H9 (cell line): ENCODE measurements at regions not wholly inside any gene's neighbourhood (a gene's known extent, or its start where the extent isn't known, plus 50 kb on each side); places are given as distances from the start of the nearest gene placed in this dataset.
A peak's percentile ranks its signal among the peaks of the same experiment; 100 is the strongest.

Experiments used
- DNase-seq: peaks from one replicate; pipeline ENCODE4 v3.0.0-alpha.2; 2017
- H2AFZ ChIP-seq: one replicate; pipeline ENCODE4 v1.6.1; 2013; ENCODE audit warnings: mild to moderate bottlenecking, low read length, control low read depth, moderate library complexity
- H2AK5ac ChIP-seq: 2 replicates; pipeline ENCODE4 v1.6.1; 2013; ENCODE audit warnings: low read length, control low read depth, mixed read lengths; ENCODE audit not compliant: insufficient read length
- H2BK120ac ChIP-seq: one replicate; pipeline ENCODE4 v1.6.1; 2013; ENCODE audit warnings: low read depth, mild to moderate bottlenecking, low read length, control low read depth, inconsistent platforms; ENCODE audit not compliant: poor library complexity, severe bottlenecking
- H2BK12ac ChIP-seq: 2 replicates; pipeline ENCODE4 v1.6.1; 2013; ENCODE audit warnings: low read length, control low read depth, mixed read lengths, low read depth; ENCODE audit not compliant: insufficient read length
- H2BK15ac ChIP-seq: 2 replicates; pipeline ENCODE4 v1.6.1; 2013; ENCODE audit warnings: low read depth, low read length, control low read depth
- H2BK20ac ChIP-seq: one replicate; pipeline ENCODE4 v1.6.1; 2013; ENCODE audit warnings: low read depth, mild to moderate bottlenecking, low read length, control low read depth, inconsistent platforms; ENCODE audit not compliant: poor library complexity, severe bottlenecking
- H2BK5ac ChIP-seq: 2 replicates; pipeline ENCODE4 v1.6.1; 2013; ENCODE audit warnings: low read length, control low read depth, mixed read lengths; ENCODE audit not compliant: insufficient read length
- H3K14ac ChIP-seq: 2 replicates; pipeline ENCODE4 v1.6.1; 2013; ENCODE audit warnings: low read length, control low read depth; ENCODE audit not compliant: insufficient read depth
- H3K18ac ChIP-seq: 2 replicates; pipeline ENCODE4 v1.6.1; 2013; ENCODE audit warnings: low read depth, mild to moderate bottlenecking, mixed read lengths, low read length, control low read depth; ENCODE audit not compliant: insufficient read length
- H3K23ac ChIP-seq: 2 replicates; pipeline ENCODE4 v1.6.1; 2013; ENCODE audit warnings: low read length, control low read depth, mixed read lengths, low read depth; ENCODE audit not compliant: insufficient read length
- H3K23me2 ChIP-seq: 2 replicates; pipeline ENCODE4 v1.6.1; 2013; ENCODE audit warnings: low read depth, mild to moderate bottlenecking, mixed read lengths, low read length, control low read depth; ENCODE audit not compliant: insufficient read length, poor library complexity, severe bottlenecking
- H3K27ac ChIP-seq: 2 replicates; pipeline ENCODE4 v1.5.1; 2013; ENCODE audit warnings: low read length, control low read depth, mixed read lengths, low read depth; ENCODE audit not compliant: insufficient read length
- H3K27me3 ChIP-seq: 2 replicates; pipeline ENCODE4 v1.6.1; 2013; ENCODE audit warnings: low read length, control low read depth, inconsistent platforms; ENCODE audit not compliant: insufficient read depth
- H3K4ac ChIP-seq: 2 replicates; pipeline ENCODE4 v1.6.1; 2013; ENCODE audit warnings: low read depth, mild to moderate bottlenecking, control low read depth, inconsistent platforms, low read length, moderate library complexity
- H3K4me1 ChIP-seq: 2 replicates; pipeline ENCODE4 v1.6.1; 2013; ENCODE audit warnings: low read length, control low read depth, inconsistent platforms; ENCODE audit not compliant: insufficient read depth
- H3K4me2 ChIP-seq: 2 replicates; pipeline ENCODE4 v1.6.1; 2013; ENCODE audit warnings: low read length, control low read depth, mixed read lengths; ENCODE audit not compliant: insufficient read length, insufficient read depth
- H3K56ac ChIP-seq: 2 replicates; pipeline ENCODE4 v1.6.1; 2013; ENCODE audit warnings: low read depth, mild to moderate bottlenecking, mixed read lengths, low read length, control low read depth; ENCODE audit not compliant: insufficient read length
- H3K79me1 ChIP-seq: 2 replicates; pipeline ENCODE4 v1.6.1; 2013; ENCODE audit warnings: low read depth, mild to moderate bottlenecking, moderate library complexity, low read length, control low read depth, inconsistent platforms; ENCODE audit not compliant: insufficient read depth, poor library complexity, severe bottlenecking
- H3K79me2 ChIP-seq: 2 replicates; pipeline ENCODE4 v1.6.1; 2013; ENCODE audit warnings: low read length, control low read depth, inconsistent platforms; ENCODE audit not compliant: insufficient read depth
- H3K9ac ChIP-seq: 2 replicates; pipeline ENCODE4 v1.6.1; 2013; ENCODE audit warnings: low read length, control low read depth, mixed read lengths; ENCODE audit not compliant: insufficient read length; ENCODE audit errors: extremely low read depth
- H3K9me3 ChIP-seq: one replicate; pipeline ENCODE4 v1.6.1; 2013; ENCODE audit warnings: low read depth, low read length, inconsistent platforms; ENCODE audit not compliant: control insufficient read depth
- H3T11ph ChIP-seq: one replicate; pipeline ENCODE4 v1.6.1; 2013; ENCODE audit warnings: mild to moderate bottlenecking, low read length, control low read depth, inconsistent platforms
- H4K20me1 ChIP-seq: one replicate; pipeline ENCODE4 v1.6.1; 2013; ENCODE audit not compliant: control insufficient read depth, insufficient read length, insufficient read depth
- H4K5ac ChIP-seq: 2 replicates; pipeline ENCODE4 v1.6.1; 2013; ENCODE audit warnings: low read depth, mild to moderate bottlenecking, mixed read lengths, low read length, control low read depth; ENCODE audit not compliant: insufficient read length
- H4K8ac ChIP-seq: replicated peaks from 2 replicates; pipeline ENCODE4 v1.6.1; 2013; ENCODE audit warnings: low read length, control low read depth, mixed read lengths, low read depth; ENCODE audit not compliant: insufficient read length
- H4K91ac ChIP-seq: 2 replicates; pipeline ENCODE4 v1.6.1; 2013; ENCODE audit warnings: low read depth, mild to moderate bottlenecking, moderate library complexity, mixed read lengths, low read length, control low read depth; ENCODE audit not compliant: insufficient read length
- H3K27ac Mint-ChIP-seq, 3 experiments: 2 replicates in 2 of 3; 3 replicates in 1 of 3; pipeline ENCODE4 v1.8.0; 2020 to 2021; ENCODE audit warnings: mixed read lengths in 3 of 3, mild to moderate bottlenecking in 1 of 3, moderate library complexity in 1 of 3
- H3K27me3 Mint-ChIP-seq: 2 replicates; pipeline ENCODE4 v1.8.0; 2021; ENCODE audit warnings: low read depth, mild to moderate bottlenecking, moderate library complexity, mixed read lengths
- H3K36me3 Mint-ChIP-seq, 3 experiments: 2 replicates in 2 of 3; 3 replicates in 1 of 3; pipeline ENCODE4 v1.8.0; 2020 to 2021; ENCODE audit warnings: low read depth in 3 of 3, mixed read lengths in 3 of 3; ENCODE audit not compliant: insufficient read depth in 1 of 3
- H3K4me1 Mint-ChIP-seq, 2 experiments: 2 replicates each; pipeline ENCODE4 v1.8.0; 2020; ENCODE audit warnings: mixed read lengths in 2 of 2
- H3K4me3 Mint-ChIP-seq, 2 experiments: 2 replicates in 1 of 2; 3 replicates in 1 of 2; pipeline ENCODE4 v1.8.0; 2020 to 2021; ENCODE audit warnings: mild to moderate bottlenecking in 2 of 2, mixed read lengths in 2 of 2, moderate library complexity in 1 of 2
- H3K9me3 Mint-ChIP-seq, 2 experiments: 2 replicates in 1 of 2; 3 replicates in 1 of 2; pipeline ENCODE4 v1.8.0; 2020; ENCODE audit warnings: mild to moderate bottlenecking in 2 of 2, mixed read lengths in 2 of 2, moderate library complexity in 1 of 2
- WGBS: extraction: QIAGEN DNeasy Blood & Tissue Kit; methylation state at CpG from one replicate; pipeline ENCODE4 v1.1.7; 2013; ENCODE audit warnings: missing lambda C conversion rate, low lambda C conversion rate, mixed read lengths; ENCODE audit not compliant: insufficient read length; ENCODE audit errors: extremely low coverage; 5-methylcytosine and 5-hydroxymethylcytosine counted together
- TF ChIP-seq, protein P1 (sequence below): fragments of 200-600 bp; sonication (generic); conservative IDR thresholded peaks from 3 replicates; pipeline ENCODE4 v1.8.0; 2021; ENCODE audit warnings: antibody characterized with exemption, mild to moderate bottlenecking

DNA sequence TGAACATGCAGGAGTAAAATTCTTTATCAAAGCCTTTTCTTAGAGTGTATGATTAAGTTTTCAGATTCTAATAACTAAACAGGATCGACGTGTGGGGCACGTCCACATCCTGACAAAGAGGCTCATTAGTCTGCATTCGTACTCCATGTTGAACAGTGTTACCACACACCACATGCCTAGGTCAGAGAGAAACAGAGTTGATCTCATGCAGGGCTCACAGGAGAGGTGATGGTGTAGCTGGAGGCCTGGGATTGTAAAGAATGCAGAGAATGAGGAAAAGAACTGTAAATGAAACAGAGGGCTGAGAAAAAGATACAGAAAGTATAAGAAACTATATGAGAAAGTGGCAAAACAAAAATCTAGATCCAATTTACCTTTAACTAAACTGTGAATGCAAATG is 632.5 kb downstream of the BCL11A start:
- TF ChIP-seq, protein P1, sequence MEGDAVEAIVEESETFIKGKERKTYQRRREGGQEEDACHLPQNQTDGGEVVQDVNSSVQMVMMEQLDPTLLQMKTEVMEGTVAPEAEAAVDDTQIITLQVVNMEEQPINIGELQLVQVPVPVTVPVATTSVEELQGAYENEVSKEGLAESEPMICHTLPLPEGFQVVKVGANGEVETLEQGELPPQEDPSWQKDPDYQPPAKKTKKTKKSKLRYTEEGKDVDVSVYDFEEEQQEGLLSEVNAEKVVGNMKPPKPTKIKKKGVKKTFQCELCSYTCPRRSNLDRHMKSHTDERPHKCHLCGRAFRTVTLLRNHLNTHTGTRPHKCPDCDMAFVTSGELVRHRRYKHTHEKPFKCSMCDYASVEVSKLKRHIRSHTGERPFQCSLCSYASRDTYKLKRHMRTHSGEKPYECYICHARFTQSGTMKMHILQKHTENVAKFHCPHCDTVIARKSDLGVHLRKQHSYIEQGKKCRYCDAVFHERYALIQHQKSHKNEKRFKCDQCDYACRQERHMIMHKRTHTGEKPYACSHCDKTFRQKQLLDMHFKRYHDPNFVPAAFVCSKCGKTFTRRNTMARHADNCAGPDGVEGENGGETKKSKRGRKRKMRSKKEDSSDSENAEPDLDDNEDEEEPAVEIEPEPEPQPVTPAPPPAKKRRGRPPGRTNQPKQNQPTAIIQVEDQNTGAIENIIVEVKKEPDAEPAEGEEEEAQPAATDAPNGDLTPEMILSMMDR: no peak
- Mint-ChIP-seq H3K4me1 (peaks cover 10% of the 10 kb centered on the region in 2 experiments), H3K27ac (peak overlapping the region in 2 of 3 experiments; percentile 7 to 32; a peak in 3 of 7 replicates)

More for the DNA sequence above, 632.5 kb downstream of the BCL11A start:
- Histone ChIP-seq H3K18ac (no peak overlapping the region), H3K23ac (no peak overlapping the region), H3K27me3 (no peaks in the 10 kb centered on the region), H3K27ac (no peak overlapping the region), H3K4me1 (no peaks in the 10 kb centered on the region; the same call in 1 of the 2 replicates), H3K23me2 (no peaks in the 10 kb centered on the region), H2BK12ac (no peak overlapping the region), H4K5ac (no peak overlapping the region), H2BK120ac (no peak overlapping the region), H3K9ac (no peak overlapping the region), H2AFZ (no peak overlapping the region), H2BK15ac (no peak overlapping the region), H2AK5ac (no peak overlapping the region), H3K4me2 (no peak overlapping the region), H3T11ph (no peak overlapping the region), H2BK5ac (no peak overlapping the region), H3K79me1 (no peaks in the 10 kb centered on the region), H3K4ac (no peak overlapping the region), H4K8ac (no peak overlapping the region), H3K9me3 (no peaks in the 10 kb centered on the region), H3K14ac (no peak overlapping the region), H3K56ac (no peak overlapping the region), H2BK20ac (no peak overlapping the region), H3K79me2 (no peaks in the 10 kb centered on the region), H4K91ac (no peak overlapping the region), H4K20me1 (no peaks in the 10 kb centered on the region)
- Mint-ChIP-seq H3K27me3 (no peaks in the 10 kb centered on the region), H3K4me3 (no peak overlapping the region), H3K9me3 (no peaks in the 10 kb centered on the region), H3K36me3 (no peaks in the 10 kb centered on the region; a peak in 1 of 7 replicates)
- no CpG with 5 or more reads among the region's 4 CpGs for WGBS
- DNase-seq: no peak
